ENCODE measurements at regions not wholly inside any gene's neighbourhood (a gene's known extent, or its start where the extent isn't known, plus 50 kb on each side); places are given as distances from the start of the nearest gene placed in this dataset.

- H3K36me3 ChIP-seq (ENCODE audit: low read length) = no peaks in the 10 kb centered on the region
Measured at GRCh38 chrX:25356456-25356855, 340.7 kb upstream of the ARX start.

GRCh38 chrX:25344161-25344936 is 328.6 kb upstream of the ARX start:
- Histone ChIP-seq H4K20me1 (ENCODE audit: low read depth, low read length) (no peaks in the 10 kb centered on the region), H3K27ac (ENCODE audit: low read depth, low read length) (no peak overlapping the region), H3K36me3 (ENCODE audit: low read length) (no peaks in the 10 kb centered on the region), H3K9ac (ENCODE audit: low read length) (no peak overlapping the region), H3K9me2 (replicated peaks; ENCODE audit: insufficient read depth, low read length) (no peaks in the 10 kb centered on the region), H3K9me3 (ENCODE audit: insufficient read depth, low read length) (no peaks in the 10 kb centered on the region), H3K4me2 (ENCODE audit: low read depth, low read length, poor library complexity, severe bottlenecking) (no peak overlapping the region), H3K79me2 (ENCODE audit: insufficient read depth, low read length) (no peaks in the 10 kb centered on the region), H3K27me3 (ENCODE audit: low read length) (no peaks in the 10 kb centered on the region), H3K4me3 (ENCODE audit: insufficient read depth, low read length, poor library complexity, severe bottlenecking) (no peak overlapping the region), H2AFZ (ENCODE audit: low read depth, low read length, severe bottlenecking) (no peak overlapping the region), H3F3A (ENCODE audit: insufficient read depth) (no peaks in the 10 kb centered on the region)
- no peak for TF ChIP-seq CTCF (IDR thresholded peaks at IDR 0.05; ENCODE audit: insufficient read depth, low read length, poor library complexity, severe bottlenecking)
- TF ChIP-seq EZH2phosphoT487 (conservative IDR thresholded peaks at IDR 0.05; ENCODE audit: low read length) = no peak

More at GRCh38 chrX:25356456-25356855, 340.7 kb upstream of the ARX start:
- Histone ChIP-seq H2AFZ (ENCODE audit: low read depth, low read length, severe bottlenecking) (no peak overlapping the region), H3F3A (ENCODE audit: insufficient read depth) (no peaks in the 10 kb centered on the region), H4K20me1 (ENCODE audit: low read depth, low read length) (no peaks in the 10 kb centered on the region), H3K9ac (ENCODE audit: low read length) (no peak overlapping the region), H3K9me2 (replicated peaks; ENCODE audit: insufficient read depth, low read length) (no peaks in the 10 kb centered on the region), H3K79me2 (ENCODE audit: insufficient read depth, low read length) (no peaks in the 10 kb centered on the region), H3K27ac (ENCODE audit: low read depth, low read length) (no peak overlapping the region), H3K27me3 (ENCODE audit: low read length) (no peaks in the 10 kb centered on the region), H3K4me3 (ENCODE audit: insufficient read depth, low read length, poor library complexity, severe bottlenecking) (no peak overlapping the region), H3K9me3 (ENCODE audit: insufficient read depth, low read length) (no peaks in the 10 kb centered on the region), H3K4me2 (ENCODE audit: low read depth, low read length, poor library complexity, severe bottlenecking) (no peak overlapping the region)
- TF ChIP-seq EZH2phosphoT487 (conservative IDR thresholded peaks at IDR 0.05; ENCODE audit: low read length) (no peak), CTCF (IDR thresholded peaks at IDR 0.05; ENCODE audit: insufficient read depth, low read length, poor library complexity, severe bottlenecking) (no peak)

- Histone ChIP-seq H2AFZ (ENCODE audit: low read depth, low read length, severe bottlenecking) (no peak overlapping the region), H4K20me1 (ENCODE audit: low read depth, low read length) (no peaks in the 10 kb centered on the region), H3K9me2 (replicated peaks; ENCODE audit: insufficient read depth, low read length) (no peaks in the 10 kb centered on the region), H3K79me2 (ENCODE audit: insufficient read depth, low read length) (no peaks in the 10 kb centered on the region), H3K27me3 (ENCODE audit: low read length) (no peaks in the 10 kb centered on the region), H3K4me3 (ENCODE audit: insufficient read depth, low read length, poor library complexity, severe bottlenecking) (no peak overlapping the region), H3K9me3 (ENCODE audit: insufficient read depth, low read length) (no peaks in the 10 kb centered on the region), H3K27ac (ENCODE audit: low read depth, low read length) (no peak overlapping the region), H3K4me2 (ENCODE audit: low read depth, low read length, poor library complexity, severe bottlenecking) (no peak overlapping the region), H3K36me3 (ENCODE audit: low read length) (no peaks in the 10 kb centered on the region), H3F3A (ENCODE audit: insufficient read depth) (no peaks in the 10 kb centered on the region), H3K9ac (ENCODE audit: low read length) (no peak overlapping the region)
- TF ChIP-seq CTCF (IDR thresholded peaks at IDR 0.05; ENCODE audit: insufficient read depth, low read length, poor library complexity, severe bottlenecking) (no peak), EZH2phosphoT487 (conservative IDR thresholded peaks at IDR 0.05; ENCODE audit: low read length) (no peak)
Measured at GRCh38 chrX:25343060-25343459, 327.3 kb upstream of the ARX start.
